GM21447 (cell line): ENCODE measurements at regions not wholly inside any gene's neighbourhood (a gene's known extent, or its start where the extent isn't known, plus 50 kb on each side); places are given as distances from the start of the nearest gene placed in this dataset.

ENCODE experiments used
- ATAC-seq: cut with Tn5 transposase; IDR thresholded peaks from one replicate; pipeline ENCODE4 v1.9.1; 2021; ENCODE audit not compliant: unreplicated experiment

- ATAC-seq: no peak
These were observed 221.3 kb downstream of the SLC6A15 start for GRCh38 chr12:84691266-84691665.

GRCh38 chr12:84689638-84690037 lies 223.0 kb downstream of the SLC6A15 start:
- no peak for ATAC-seq

GRCh38 chr12:84685379-84685778 lies 227.2 kb downstream of the SLC6A15 start:
- ATAC-seq: no peak

GRCh38 chr12:84676787-84677186 lies 235.8 kb downstream of the SLC6A15 start:
- no peak for ATAC-seq

- no peak for ATAC-seq
These were observed 250.8 kb downstream of the SLC6A15 start for GRCh38 chr12:84661786-84662185.

GRCh38 chr12:84660139-84660538 lies 252.5 kb downstream of the SLC6A15 start:
- ATAC-seq: no peak

GRCh38 chr12:84658877-84659276 lies 253.7 kb downstream of the SLC6A15 start:
- ATAC-seq: no peak

GRCh38 chr12:84656705-84657104 lies 255.9 kb downstream of the SLC6A15 start:
- ATAC-seq: no peak

GRCh38 chr12:84653482-84653881 lies 259.1 kb downstream of the SLC6A15 start:
- no peak for ATAC-seq

GRCh38 chr12:84648425-84648824 lies 264.2 kb downstream of the SLC6A15 start:
- no peak for ATAC-seq

- ATAC-seq: no peak
These were observed 267.7 kb downstream of the SLC6A15 start for GRCh38 chr12:84644908-84645307.

GRCh38 chr12:84643993-84644392 lies 268.6 kb downstream of the SLC6A15 start:
- ATAC-seq: no peak

GRCh38 chr12:84641940-84642545 lies 270.6 kb downstream of the SLC6A15 start:
- ATAC-seq: no peak

- ATAC-seq: no peak
These were observed 273.7 kb downstream of the SLC6A15 start for GRCh38 chr12:84638811-84639368.

- ATAC-seq: no peak
These were observed 274.7 kb downstream of the SLC6A15 start for GRCh38 chr12:84637926-84638325.

- ATAC-seq: no peak
These were observed 275.8 kb downstream of the SLC6A15 start for GRCh38 chr12:84636801-84637290.

- no peak for ATAC-seq
These were observed 278.1 kb downstream of the SLC6A15 start for GRCh38 chr12:84634526-84634925.

- ATAC-seq: no peak
These were observed 280.0 kb downstream of the SLC6A15 start for GRCh38 chr12:84632556-84632955.

GRCh38 chr12:84631020-84631419 lies 281.6 kb downstream of the SLC6A15 start:
- no peak for ATAC-seq

- no peak for ATAC-seq
These were observed 285.0 kb downstream of the SLC6A15 start for GRCh38 chr12:84627593-84627992.

- no peak for ATAC-seq
These were observed 288.0 kb downstream of the SLC6A15 start for GRCh38 chr12:84624601-84625000.

- no peak for ATAC-seq
These were observed 293.5 kb downstream of the SLC6A15 start for GRCh38 chr12:84619053-84619571.
